Suprapubic skin (tissue), 4 donors: ENCODE measurements at regions not wholly inside any gene's neighbourhood (a gene's known extent, or its start where the extent isn't known, plus 50 kb on each side); places are given as distances from the start of the nearest gene placed in this dataset.

ENCODE experiments used
- POLR2A ChIP-seq, 2 donors: fragments of 450-650 bp; IDR thresholded peaks; one replicate each; pipeline ENCODE4 v1.6.1; 2017; ENCODE audit warnings: antibody characterized with exemption in 2 of 2, mild to moderate bottlenecking in 2 of 2, moderate library complexity in 2 of 2
- POLR2AphosphoS5 ChIP-seq, 3 donors: sonication (generic); formaldehyde crosslinking; IDR thresholded peaks; one replicate each; pipeline ENCODE4 v1.6.1; 2017; ENCODE audit warnings: antibody characterized with exemption in 3 of 3
- TF ChIP-seq, protein P1 (sequence below), 2 donors: fragments of 200-600 bp in 1 of 2; fragments of 450-650 bp in 1 of 2; sonication (generic) in 1 of 2; IDR thresholded peaks; one replicate each; pipeline ENCODE4 v1.5.1; 2016 to 2019; ENCODE audit warnings: antibody characterized with exemption in 2 of 2, mild to moderate bottlenecking in 1 of 2, moderate library complexity in 1 of 2

DNA sequence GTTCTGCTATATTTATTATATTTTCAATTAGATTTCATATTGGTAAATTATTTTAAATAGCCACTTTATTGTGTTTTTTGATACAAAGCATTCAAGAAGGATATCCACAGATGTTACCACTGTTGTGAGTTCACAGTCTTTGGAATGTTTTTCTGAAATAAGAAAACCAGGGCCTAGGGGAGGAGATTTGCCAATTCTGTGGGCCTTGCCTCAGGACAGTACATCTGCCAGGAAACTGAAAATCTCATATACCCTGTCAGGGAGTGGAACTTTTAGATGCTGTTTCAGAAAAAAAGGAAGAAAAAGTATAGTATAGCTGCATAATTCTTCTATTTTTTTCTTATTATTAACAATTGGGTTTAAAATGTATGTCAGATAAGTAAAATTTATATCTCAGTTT is 995.9 kb upstream of the ADGRB3 start:
- TF ChIP-seq, protein P1, sequence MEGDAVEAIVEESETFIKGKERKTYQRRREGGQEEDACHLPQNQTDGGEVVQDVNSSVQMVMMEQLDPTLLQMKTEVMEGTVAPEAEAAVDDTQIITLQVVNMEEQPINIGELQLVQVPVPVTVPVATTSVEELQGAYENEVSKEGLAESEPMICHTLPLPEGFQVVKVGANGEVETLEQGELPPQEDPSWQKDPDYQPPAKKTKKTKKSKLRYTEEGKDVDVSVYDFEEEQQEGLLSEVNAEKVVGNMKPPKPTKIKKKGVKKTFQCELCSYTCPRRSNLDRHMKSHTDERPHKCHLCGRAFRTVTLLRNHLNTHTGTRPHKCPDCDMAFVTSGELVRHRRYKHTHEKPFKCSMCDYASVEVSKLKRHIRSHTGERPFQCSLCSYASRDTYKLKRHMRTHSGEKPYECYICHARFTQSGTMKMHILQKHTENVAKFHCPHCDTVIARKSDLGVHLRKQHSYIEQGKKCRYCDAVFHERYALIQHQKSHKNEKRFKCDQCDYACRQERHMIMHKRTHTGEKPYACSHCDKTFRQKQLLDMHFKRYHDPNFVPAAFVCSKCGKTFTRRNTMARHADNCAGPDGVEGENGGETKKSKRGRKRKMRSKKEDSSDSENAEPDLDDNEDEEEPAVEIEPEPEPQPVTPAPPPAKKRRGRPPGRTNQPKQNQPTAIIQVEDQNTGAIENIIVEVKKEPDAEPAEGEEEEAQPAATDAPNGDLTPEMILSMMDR (IDR thresholded peaks at IDR 0.05): no peak
- TF ChIP-seq POLR2A (IDR thresholded peaks at IDR 0.05) (no peak), POLR2AphosphoS5 (IDR thresholded peaks at IDR 0.05) (no peak)
